Fibroblast of pulmonary artery (primary cell): ENCODE measurements at regions not wholly inside any gene's neighbourhood (a gene's known extent, or its start where the extent isn't known, plus 50 kb on each side); places are given as distances from the start of the nearest gene placed in this dataset.

Experiments
- DNase-seq: peaks from one replicate; pipeline ENCODE4 v3.0.0-alpha.2; 2010; ENCODE audit warnings: low read depth
- H3K4me3 ChIP-seq: replicated peaks from 2 replicates; pipeline ENCODE4 v1.5.1; 2011; ENCODE audit warnings: low read depth, mild to moderate bottlenecking, control low read depth, low read length, moderate library complexity
- TF ChIP-seq, protein P1 (sequence below): IDR thresholded peaks from 2 replicates; pipeline ENCODE4 v1.5.1; 2011; ENCODE audit warnings: mild to moderate bottlenecking, control low read depth, low read length, inconsistent platforms; ENCODE audit errors: missing control alignments

DNA sequence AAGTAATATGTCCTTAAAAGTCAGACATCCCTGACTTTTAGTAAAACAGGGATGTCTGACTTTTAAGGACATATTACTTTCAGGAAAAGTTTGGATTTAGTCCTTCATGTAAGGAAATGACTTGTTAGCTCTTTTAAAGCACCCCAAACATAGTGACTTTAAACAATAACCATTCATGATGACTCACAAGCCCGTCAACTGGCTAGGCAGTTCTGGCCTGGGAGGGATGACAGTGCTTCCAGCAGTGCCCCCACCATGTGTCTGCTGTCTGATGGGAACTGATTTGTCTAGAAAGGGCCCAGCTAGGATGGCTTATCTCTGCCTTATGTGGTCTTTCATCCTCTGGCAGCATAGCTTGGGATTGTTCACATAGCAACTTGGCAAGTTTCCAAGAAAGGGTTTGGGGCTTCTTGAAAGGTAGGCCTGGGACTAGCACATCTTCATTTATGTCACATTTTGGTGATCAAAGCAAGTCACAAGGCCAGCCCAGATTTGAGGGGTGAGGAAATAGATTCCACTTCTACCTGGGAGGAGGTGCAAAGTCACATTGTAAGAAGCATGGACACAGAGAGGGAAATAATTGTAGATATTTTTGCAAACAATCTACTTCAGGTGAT lies 143.5 kb downstream of the C1orf94 start:
- H3K4me3 ChIP-seq: no peak overlapping the region
- no peak for DNase-seq
- TF ChIP-seq, protein P1, sequence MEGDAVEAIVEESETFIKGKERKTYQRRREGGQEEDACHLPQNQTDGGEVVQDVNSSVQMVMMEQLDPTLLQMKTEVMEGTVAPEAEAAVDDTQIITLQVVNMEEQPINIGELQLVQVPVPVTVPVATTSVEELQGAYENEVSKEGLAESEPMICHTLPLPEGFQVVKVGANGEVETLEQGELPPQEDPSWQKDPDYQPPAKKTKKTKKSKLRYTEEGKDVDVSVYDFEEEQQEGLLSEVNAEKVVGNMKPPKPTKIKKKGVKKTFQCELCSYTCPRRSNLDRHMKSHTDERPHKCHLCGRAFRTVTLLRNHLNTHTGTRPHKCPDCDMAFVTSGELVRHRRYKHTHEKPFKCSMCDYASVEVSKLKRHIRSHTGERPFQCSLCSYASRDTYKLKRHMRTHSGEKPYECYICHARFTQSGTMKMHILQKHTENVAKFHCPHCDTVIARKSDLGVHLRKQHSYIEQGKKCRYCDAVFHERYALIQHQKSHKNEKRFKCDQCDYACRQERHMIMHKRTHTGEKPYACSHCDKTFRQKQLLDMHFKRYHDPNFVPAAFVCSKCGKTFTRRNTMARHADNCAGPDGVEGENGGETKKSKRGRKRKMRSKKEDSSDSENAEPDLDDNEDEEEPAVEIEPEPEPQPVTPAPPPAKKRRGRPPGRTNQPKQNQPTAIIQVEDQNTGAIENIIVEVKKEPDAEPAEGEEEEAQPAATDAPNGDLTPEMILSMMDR: no peak

DNA sequence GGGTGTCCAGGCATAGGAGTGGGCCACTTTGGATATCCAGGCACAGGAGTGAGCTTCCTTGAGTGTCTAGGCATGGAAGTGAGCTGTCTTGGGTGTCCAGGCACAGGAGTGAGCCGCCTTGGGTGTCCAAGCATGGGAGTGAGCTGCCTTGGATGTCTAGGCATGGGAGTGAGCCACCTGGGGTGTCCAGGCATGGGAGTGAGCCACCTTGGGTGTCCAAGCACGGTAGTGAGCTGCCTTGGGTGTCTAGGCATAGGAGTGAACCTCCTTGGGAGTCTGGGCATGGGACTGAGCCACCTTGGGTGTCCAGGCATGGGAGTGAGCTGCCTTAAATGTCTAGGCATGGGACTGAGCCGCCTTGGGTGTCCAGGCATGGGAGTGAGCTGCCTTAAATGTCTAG lies 146.3 kb downstream of the C1orf94 start:
- TF ChIP-seq, protein P1: no peak
- H3K4me3 ChIP-seq: no peak overlapping the region
- no peak for DNase-seq

DNA sequence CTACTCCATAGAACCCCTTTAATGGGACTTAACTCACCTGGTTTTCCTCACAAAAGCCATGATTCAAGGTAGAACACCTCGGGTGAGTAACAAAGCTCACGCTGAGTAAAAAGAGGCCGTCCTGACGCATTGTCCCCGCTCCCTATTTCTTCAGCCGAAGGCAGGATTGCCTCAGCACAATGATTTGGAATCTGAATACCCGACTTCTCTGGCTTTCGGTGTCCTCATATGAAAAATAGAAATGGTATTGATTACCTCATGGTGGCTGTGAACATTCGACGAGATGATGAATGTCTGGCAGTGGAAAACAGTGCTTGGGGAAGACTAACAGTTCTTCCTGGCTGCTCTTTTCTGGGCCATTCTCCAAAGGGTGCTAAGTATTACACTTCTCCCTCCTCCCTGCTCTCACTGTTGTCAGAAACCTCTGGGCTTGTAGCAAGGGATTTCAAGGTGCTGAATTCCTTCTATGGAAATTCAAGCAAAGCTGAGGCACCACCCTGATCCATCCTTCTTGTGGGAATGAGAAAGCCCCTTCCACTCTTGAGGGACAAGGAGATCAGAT lies 148.3 kb downstream of the C1orf94 start:
- H3K4me3 ChIP-seq: no peak overlapping the region
- TF ChIP-seq, protein P1: no peak
- DNase-seq: no peak

DNA sequence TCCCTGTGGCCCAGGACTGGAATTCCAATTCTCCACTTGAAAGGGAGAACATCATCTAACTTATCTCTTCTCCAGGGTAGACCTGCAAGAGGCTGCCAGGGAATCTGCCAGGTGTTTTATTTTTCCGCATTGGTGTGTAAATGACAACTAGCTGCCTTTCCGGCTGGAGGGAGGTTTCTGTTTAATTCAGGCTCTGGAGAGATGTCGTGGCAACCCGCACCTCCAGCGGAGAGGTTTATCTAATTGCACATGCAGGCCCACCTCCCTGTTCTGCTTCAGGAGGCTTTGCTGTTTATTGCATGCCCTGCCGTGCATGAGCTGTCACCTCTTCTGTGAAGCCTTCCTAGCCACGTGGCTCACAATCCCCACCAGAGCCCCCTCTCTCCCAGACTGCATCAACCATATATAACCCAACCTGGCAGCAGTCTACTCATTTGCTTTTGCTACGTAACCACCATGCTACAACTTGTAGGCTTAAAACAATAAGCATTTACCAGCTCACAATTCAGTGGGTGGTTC lies 151.6 kb downstream of the C1orf94 start:
- TF ChIP-seq, protein P1: no peak
- no peak for DNase-seq
- H3K4me3 ChIP-seq: no peak overlapping the region

DNA sequence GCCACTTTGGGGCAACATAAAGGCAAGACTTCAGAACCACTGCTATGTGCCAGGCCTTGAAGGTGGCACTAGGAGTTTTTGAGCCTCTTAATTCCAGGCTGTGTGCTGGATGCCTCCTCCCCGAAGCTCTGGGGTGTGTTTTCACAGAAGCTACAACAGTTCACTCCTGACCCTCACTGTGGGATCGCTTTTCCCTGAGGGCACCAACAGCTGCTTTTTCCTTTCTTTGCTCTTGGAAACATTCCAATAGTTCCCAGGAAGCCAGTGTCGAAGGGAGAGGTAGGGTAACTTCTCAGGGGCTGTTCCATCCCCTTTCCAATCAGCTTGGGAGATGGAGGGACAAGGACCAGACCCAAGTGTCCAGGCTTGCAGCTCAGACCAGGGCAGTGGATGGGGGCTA lies 153.4 kb downstream of the C1orf94 start:
- no peak for DNase-seq
- H3K4me3 ChIP-seq: no peak overlapping the region

DNA sequence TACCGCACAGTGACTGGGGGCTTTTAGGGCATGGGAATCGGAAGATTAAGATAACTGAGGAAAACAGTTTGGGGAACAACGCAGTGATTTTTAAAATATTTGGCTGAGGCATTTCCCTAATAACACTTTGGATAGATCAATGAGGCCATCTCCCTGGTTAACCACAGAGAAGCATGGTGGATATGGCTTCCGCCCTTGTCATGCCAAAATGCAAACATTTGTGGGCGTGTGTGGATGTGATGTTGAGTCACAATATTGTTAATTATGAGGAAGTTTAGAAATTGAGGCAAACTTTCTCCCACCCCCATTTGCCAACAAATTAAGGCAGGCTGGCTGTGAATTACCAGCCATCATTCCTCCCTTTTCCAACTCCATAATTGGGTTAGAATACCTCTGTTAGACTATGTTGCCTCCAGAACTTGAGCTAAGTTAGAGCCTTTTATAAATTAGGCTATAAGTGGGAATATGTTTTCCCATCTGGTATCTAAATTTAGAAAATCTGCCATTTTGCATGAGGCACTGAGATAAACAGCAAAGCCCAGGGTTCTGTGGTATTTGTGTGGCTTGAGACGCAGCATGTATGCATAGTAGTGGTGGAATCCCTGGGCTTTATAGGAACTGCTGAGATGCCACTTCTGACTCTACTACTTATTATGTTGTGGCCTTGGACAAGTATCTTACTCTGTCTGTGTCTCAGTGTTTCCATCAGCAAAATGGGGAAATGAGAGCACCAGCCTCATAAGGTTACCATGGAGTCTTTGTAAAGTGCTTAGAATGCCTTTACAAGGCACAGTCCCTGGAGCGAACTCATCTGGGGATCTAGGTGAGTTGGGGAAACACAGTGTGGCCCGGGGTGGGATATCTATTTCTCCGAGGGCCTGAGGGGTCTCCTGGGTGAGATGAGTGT lies 154.6 kb downstream of the C1orf94 start:
- TF ChIP-seq, protein P1: no peak
- no peak for DNase-seq

More for the DNA sequence above, 153.4 kb downstream of the C1orf94 start:
- TF ChIP-seq, protein P1: no peak

More for the DNA sequence above, 154.6 kb downstream of the C1orf94 start:
- H3K4me3 ChIP-seq: no peak overlapping the region
